Right ventricle myocardium superior (tissue), 1 donor: ENCODE measurements at regions not wholly inside any gene's neighbourhood (a gene's known extent, or its start where the extent isn't known, plus 50 kb on each side); places are given as distances from the start of the nearest gene placed in this dataset.

Experiments
- ATAC-seq: fragments of 200-7000 bp; cut with Tn5 transposase; one replicate; pipeline ENCODE4 v1.9.1; 2020; ENCODE audit warnings: mild to moderate bottlenecking; ENCODE audit not compliant: poor library complexity
- DNase-seq: peaks from one replicate; pipeline ENCODE4 v3.0.0-alpha.2; 2020
- intact Hi-C: fragments of 100-400 bp; cut with DNase I; formaldehyde crosslinking; loops from one replicate; pipeline ENCODE4 v1.11.2; 2022
- donor health status: DM: no; HTN: yes; CAD: no; lungs with severe emphysema.

DNA sequence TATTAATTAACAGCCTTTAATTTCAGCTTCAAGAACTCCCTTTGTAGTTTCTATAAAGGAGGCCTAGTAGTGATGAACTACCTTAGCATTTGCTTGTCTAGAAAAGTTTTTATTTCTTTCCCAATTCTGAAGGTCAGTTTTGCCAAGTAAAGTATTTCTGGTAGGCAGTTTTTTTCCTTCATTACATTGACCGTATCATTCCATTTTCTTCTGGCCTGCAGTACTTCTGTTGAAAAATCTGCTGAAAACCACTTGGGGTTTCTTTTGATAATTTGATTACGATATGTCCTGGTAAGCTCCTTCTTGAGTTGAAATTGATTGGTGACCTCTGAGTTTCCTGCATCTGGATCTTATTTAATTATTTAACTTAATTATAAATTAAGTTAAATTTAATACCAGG, 691.8 kb downstream of the TSN start:
- intact Hi-C loops = no loop called here
- DNase-seq = no peak
- ATAC-seq = no peak

- intact Hi-C loops = no loop called here
- no peak for ATAC-seq
Measured at GRCh38 chr2:122451040-122451439, 695.6 kb downstream of the TSN start.

GRCh38 chr2:122451697-122452096, 696.2 kb downstream of the TSN start:
- intact Hi-C loops = no loop called here
- DNase-seq (no peak), ATAC-seq (no peak)

More at GRCh38 chr2:122451040-122451439, 695.6 kb downstream of the TSN start:
- DNase-seq = no peak

DNA sequence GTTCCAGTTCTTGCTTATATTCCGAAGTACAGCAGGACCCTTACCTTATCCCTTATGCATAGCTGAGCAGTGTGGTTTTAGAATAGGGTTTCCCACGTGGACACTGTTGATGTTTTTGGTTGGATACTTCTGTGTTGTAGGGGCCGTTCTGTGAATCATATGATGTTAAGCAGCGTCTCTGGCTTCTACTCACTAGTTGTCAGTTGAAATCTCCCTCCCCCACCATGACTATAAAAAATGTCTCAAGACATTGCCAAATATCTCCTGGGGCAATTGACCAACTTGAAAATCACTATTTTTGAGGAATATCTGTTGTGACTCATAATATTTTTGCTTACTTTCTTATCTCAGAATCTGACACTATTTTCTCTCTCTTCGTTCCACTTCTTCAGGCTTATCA, 713.7 kb downstream of the TSN start:
- no peak for DNase-seq
- no peak for ATAC-seq
- intact Hi-C loops = no loop called here

DNA sequence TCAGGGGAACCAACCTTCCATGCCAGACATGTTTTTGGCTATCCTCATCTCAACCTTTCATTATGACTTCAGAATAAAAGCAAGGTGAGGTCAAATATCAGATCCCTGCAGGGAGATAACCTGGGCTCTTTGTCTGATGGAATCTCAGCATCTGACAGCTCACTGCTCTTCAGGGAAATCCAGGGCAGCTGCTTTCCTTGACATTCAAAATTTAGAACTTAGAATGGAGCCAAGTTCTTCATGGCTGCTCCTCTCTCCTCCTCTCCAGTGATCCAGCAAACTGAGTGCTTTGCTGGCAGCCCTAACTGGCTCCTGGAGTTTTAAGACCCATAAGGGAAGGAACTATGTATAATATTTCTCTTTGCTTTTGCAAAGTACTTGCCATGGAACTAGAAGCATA, 716.3 kb downstream of the TSN start:
- no peak for ATAC-seq
- no peak for DNase-seq
- intact Hi-C loops = no loop called here

GRCh38 chr2:122478117-122478516, 722.7 kb downstream of the TSN start:
- intact Hi-C loops = no loop called here
- DNase-seq (no peak), ATAC-seq (no peak)

GRCh38 chr2:122478771-122479170, 723.3 kb downstream of the TSN start:
- intact Hi-C loops = no loop called here
- DNase-seq = no peak
- ATAC-seq = no peak

GRCh38 chr2:122480501-122481243, 725.2 kb downstream of the TSN start:
- intact Hi-C loops = no loop called here
- DNase-seq (no peak), ATAC-seq (no peak)

- intact Hi-C loops = no loop called here
- ATAC-seq (no peak), DNase-seq (no peak)
Measured at GRCh38 chr2:122481244-122481622, 725.8 kb downstream of the TSN start.

DNA sequence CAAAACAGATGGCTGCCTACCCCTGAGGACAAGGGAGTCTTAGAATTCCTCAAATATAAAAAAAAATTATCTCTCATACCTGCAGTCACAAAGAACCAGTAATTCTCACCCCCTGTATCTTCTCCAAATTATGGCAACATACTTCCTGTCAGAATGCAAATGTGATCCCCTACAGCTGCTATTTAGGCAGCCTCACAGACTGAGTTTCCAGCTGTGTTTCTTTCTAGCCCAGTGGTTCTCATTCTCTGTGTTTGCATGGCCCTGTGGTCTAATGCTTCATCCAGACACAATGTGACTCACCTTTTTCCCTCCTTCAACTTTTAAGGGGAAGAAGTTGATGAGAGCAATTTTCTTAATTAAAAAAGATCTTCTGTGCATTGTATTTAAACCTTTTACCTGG, 726.3 kb downstream of the TSN start:
- intact Hi-C loops = no loop called here
- no peak for ATAC-seq
- no peak for DNase-seq

- ATAC-seq (no peak), DNase-seq (no peak)
- intact Hi-C loops = no loop called here
Measured at GRCh38 chr2:122486086-122486485, 730.6 kb downstream of the TSN start.

DNA sequence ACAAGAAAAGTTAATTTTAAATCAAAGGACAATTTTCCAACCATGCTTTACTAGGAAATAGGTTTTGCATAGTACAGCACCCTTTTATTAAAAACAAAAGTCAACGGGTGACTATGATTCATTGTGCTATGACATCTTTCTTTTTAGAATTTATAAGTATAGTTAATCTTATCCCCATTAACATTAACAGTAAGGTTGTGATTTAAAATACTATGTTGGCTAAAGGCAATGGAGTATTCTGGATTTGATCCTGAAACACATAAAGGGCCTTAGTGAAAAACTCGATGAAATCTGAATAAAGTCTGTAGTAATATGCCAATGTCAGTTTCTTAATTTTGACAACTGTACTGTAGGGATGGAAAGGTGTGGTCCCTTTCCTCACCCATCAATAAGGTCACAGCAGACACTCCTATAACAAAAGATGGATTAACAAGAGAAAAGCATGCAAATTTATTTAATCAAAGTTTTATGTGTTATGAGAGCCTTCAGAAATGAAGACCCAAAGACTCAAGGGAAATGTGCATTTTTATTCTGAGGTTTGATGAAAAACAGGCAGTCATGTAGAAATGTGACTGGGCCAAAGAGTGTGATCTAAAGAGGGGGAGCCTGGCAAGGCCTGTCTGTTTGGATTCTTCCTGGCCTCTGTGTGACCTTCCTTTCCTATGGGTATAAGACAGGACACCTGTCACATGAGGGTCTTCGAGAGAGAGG, 731.4 kb downstream of the TSN start:
- intact Hi-C loops = no loop called here
- DNase-seq = no peak
- ATAC-seq = no peak

- ATAC-seq (no peak), DNase-seq (no peak)
- intact Hi-C loops = no loop called here
Measured at GRCh38 chr2:122491011-122491410, 735.6 kb downstream of the TSN start.

GRCh38 chr2:122500316-122501105, 745.1 kb downstream of the TSN start:
- intact Hi-C loops = no loop called here
- DNase-seq (no peak), ATAC-seq (no peak)

- intact Hi-C loops = no loop called here
- DNase-seq = no peak
- no peak for ATAC-seq
Measured at GRCh38 chr2:122506620-122507019, 751.2 kb downstream of the TSN start.

- intact Hi-C loops = no loop called here
- DNase-seq = no peak
- no peak for ATAC-seq
Measured at GRCh38 chr2:122507261-122507660, 751.8 kb downstream of the TSN start.

DNA sequence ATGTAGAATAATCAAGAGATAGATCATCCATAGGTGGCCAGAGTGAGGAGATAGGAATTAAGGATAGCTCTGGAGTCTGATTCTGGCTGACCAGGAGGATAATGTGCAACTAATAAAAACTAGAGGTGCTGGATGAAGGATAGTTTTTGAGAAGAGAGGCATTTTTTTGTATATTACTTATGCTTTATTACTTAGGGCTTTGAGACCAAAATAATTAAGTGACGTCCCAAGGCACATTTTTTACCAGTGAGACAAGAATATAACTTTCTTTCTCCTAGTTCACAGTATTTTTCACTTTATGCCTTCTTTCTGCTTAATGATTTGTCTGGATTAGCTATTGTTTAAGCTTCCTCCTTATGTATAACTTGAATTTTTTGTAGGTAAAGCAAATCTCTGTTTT, 756.6 kb downstream of the TSN start:
- no peak for DNase-seq
- ATAC-seq = no peak
- intact Hi-C loops = no loop called here

- ATAC-seq (no peak), DNase-seq (no peak)
- intact Hi-C loops = no loop called here
Measured at GRCh38 chr2:122514451-122514996, 759.1 kb downstream of the TSN start.

GRCh38 chr2:122515731-122516290, 760.4 kb downstream of the TSN start:
- intact Hi-C loops = no loop called here
- no peak for ATAC-seq

More at GRCh38 chr2:122515731-122516290, 760.4 kb downstream of the TSN start:
- DNase-seq = no peak
